H1 (cell line): ENCODE measurements at regions not wholly inside any gene's neighbourhood (a gene's known extent, or its start where the extent isn't known, plus 50 kb on each side); places are given as distances from the start of the nearest gene placed in this dataset.

ENCODE experiments used
- HDAC6 ChIP-seq: IDR thresholded peaks from one replicate; pipeline ENCODE4 v1.7.1; 2012; ENCODE audit warnings: low read depth, mild to moderate bottlenecking, inconsistent platforms, low read length, moderate library complexity
- JUND ChIP-seq: IDR thresholded peaks from 2 replicates; pipeline ENCODE4 v1.6.1; 2011; ENCODE audit warnings: mild to moderate bottlenecking, improper control_type of control experiment, low read length
- KDM5A ChIP-seq: fragments of 200-600 bp; IDR thresholded peaks from 2 replicates; pipeline ENCODE4 v1.7.1; 2012; ENCODE audit warnings: mild to moderate bottlenecking, low read length, inconsistent platforms, mixed read lengths
- MAFK ChIP-seq: IDR thresholded peaks from 2 replicates; pipeline ENCODE4 v1.6.1; 2012; ENCODE audit warnings: low read depth, mild to moderate bottlenecking, improper control_type of control experiment, low read length
- POLR2A ChIP-seq, 2 experiments: IDR thresholded peaks; 1 replicate in 1 of 2; 2 replicates in 1 of 2; pipeline ENCODE4 v1.6.1; 2011; ENCODE audit warnings: low read depth in 2 of 2, low read length in 2 of 2, mild to moderate bottlenecking in 2 of 2; ENCODE audit errors: control extremely low read depth in 1 of 2
- RBBP5 ChIP-seq: IDR thresholded peaks from 2 replicates; pipeline ENCODE4 v1.7.1; 2012; ENCODE audit warnings: low read depth, mild to moderate bottlenecking, inconsistent platforms, low read length, moderate library complexity, borderline replicate concordance
- TF ChIP-seq, protein P1 (sequence below): fragments of 300-600 bp; sonication (generic); IDR thresholded peaks from 2 replicates; pipeline ENCODE4 v1.7.1; 2012; ENCODE audit warnings: low read length, moderate library complexity, mild to moderate bottlenecking, inconsistent platforms; ENCODE audit not compliant: insufficient replicate concordance
- TF ChIP-seq, protein P2 (sequence below): IDR thresholded peaks from 2 replicates; pipeline ENCODE4 v1.6.1; 2011; ENCODE audit warnings: low read length, improper control_type of control experiment

DNA sequence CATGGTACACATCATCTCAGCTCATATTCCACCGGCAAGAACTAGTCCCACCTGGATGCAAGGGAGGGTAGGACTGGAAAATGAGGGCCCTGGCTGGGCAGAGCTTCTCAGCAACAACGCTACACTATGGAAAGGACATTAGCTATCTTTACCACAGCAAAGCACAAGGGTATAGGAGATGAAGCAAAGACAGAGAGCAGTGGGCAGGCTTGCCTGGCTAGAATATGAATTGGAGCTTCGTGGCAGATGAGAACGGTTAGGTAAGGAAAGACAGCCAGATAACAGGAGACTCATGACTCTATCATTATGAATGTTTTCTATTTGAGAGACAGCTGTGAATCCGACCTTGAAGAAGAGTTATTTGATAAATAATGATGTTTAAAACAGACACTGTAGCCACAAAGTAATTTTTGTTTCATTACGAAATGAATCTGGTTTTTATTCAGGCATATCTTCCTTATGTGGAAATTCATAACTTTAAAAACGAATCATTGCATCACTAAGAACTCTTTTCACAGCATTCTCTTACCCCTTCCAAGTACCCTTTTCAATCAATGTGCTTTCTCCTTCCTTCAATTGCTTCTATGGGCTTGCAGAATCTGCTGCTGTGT, 59.1 kb upstream of the PCED1B start (continued):
- TF ChIP-seq, protein P1, sequence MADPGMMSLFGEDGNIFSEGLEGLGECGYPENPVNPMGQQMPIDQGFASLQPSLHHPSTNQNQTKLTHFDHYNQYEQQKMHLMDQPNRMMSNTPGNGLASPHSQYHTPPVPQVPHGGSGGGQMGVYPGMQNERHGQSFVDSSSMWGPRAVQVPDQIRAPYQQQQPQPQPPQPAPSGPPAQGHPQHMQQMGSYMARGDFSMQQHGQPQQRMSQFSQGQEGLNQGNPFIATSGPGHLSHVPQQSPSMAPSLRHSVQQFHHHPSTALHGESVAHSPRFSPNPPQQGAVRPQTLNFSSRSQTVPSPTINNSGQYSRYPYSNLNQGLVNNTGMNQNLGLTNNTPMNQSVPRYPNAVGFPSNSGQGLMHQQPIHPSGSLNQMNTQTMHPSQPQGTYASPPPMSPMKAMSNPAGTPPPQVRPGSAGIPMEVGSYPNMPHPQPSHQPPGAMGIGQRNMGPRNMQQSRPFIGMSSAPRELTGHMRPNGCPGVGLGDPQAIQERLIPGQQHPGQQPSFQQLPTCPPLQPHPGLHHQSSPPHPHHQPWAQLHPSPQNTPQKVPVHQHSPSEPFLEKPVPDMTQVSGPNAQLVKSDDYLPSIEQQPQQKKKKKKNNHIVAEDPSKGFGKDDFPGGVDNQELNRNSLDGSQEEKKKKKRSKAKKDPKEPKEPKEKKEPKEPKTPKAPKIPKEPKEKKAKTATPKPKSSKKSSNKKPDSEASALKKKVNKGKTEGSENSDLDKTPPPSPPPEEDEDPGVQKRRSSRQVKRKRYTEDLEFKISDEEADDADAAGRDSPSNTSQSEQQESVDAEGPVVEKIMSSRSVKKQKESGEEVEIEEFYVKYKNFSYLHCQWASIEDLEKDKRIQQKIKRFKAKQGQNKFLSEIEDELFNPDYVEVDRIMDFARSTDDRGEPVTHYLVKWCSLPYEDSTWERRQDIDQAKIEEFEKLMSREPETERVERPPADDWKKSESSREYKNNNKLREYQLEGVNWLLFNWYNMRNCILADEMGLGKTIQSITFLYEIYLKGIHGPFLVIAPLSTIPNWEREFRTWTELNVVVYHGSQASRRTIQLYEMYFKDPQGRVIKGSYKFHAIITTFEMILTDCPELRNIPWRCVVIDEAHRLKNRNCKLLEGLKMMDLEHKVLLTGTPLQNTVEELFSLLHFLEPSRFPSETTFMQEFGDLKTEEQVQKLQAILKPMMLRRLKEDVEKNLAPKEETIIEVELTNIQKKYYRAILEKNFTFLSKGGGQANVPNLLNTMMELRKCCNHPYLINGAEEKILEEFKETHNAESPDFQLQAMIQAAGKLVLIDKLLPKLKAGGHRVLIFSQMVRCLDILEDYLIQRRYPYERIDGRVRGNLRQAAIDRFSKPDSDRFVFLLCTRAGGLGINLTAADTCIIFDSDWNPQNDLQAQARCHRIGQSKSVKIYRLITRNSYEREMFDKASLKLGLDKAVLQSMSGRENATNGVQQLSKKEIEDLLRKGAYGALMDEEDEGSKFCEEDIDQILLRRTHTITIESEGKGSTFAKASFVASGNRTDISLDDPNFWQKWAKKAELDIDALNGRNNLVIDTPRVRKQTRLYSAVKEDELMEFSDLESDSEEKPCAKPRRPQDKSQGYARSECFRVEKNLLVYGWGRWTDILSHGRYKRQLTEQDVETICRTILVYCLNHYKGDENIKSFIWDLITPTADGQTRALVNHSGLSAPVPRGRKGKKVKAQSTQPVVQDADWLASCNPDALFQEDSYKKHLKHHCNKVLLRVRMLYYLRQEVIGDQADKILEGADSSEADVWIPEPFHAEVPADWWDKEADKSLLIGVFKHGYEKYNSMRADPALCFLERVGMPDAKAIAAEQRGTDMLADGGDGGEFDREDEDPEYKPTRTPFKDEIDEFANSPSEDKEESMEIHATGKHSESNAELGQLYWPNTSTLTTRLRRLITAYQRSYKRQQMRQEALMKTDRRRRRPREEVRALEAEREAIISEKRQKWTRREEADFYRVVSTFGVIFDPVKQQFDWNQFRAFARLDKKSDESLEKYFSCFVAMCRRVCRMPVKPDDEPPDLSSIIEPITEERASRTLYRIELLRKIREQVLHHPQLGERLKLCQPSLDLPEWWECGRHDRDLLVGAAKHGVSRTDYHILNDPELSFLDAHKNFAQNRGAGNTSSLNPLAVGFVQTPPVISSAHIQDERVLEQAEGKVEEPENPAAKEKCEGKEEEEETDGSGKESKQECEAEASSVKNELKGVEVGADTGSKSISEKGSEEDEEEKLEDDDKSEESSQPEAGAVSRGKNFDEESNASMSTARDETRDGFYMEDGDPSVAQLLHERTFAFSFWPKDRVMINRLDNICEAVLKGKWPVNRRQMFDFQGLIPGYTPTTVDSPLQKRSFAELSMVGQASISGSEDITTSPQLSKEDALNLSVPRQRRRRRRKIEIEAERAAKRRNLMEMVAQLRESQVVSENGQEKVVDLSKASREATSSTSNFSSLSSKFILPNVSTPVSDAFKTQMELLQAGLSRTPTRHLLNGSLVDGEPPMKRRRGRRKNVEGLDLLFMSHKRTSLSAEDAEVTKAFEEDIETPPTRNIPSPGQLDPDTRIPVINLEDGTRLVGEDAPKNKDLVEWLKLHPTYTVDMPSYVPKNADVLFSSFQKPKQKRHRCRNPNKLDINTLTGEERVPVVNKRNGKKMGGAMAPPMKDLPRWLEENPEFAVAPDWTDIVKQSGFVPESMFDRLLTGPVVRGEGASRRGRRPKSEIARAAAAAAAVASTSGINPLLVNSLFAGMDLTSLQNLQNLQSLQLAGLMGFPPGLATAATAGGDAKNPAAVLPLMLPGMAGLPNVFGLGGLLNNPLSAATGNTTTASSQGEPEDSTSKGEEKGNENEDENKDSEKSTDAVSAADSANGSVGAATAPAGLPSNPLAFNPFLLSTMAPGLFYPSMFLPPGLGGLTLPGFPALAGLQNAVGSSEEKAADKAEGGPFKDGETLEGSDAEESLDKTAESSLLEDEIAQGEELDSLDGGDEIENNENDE: no peak
- TF ChIP-seq, protein P2, sequence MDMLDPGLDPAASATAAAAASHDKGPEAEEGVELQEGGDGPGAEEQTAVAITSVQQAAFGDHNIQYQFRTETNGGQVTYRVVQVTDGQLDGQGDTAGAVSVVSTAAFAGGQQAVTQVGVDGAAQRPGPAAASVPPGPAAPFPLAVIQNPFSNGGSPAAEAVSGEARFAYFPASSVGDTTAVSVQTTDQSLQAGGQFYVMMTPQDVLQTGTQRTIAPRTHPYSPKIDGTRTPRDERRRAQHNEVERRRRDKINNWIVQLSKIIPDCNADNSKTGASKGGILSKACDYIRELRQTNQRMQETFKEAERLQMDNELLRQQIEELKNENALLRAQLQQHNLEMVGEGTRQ: no peak
- TF ChIP-seq RBBP5 (no peak), KDM5A (no peak), POLR2A (IDR thresholded peaks at IDR 0.05; ENCODE audit: control extremely low read depth in 1 of 2, low read depth in 2 of 2, low read length in 2 of 2) (no peak), MAFK (no peak), HDAC6 (no peak), JUND (no peak)
- TF ChIP-seq, all 59 proteins: peak for 0
